GM18867 (cell line): ENCODE measurements at regions not wholly inside any gene's neighbourhood (a gene's known extent, or its start where the extent isn't known, plus 50 kb on each side); places are given as distances from the start of the nearest gene placed in this dataset.
"Not testable (repeated sequence)": the region's sequence is repeated elsewhere in the genome, so short reads cannot be mapped to it uniquely, and the experiment has no call there.

Source experiments
- ATAC-seq: cut with Tn5 transposase; IDR thresholded peaks from one replicate; pipeline ENCODE4 v1.9.1; 2021; ENCODE audit warnings: mild to moderate bottlenecking, moderate library complexity; ENCODE audit not compliant: unreplicated experiment

DNA sequence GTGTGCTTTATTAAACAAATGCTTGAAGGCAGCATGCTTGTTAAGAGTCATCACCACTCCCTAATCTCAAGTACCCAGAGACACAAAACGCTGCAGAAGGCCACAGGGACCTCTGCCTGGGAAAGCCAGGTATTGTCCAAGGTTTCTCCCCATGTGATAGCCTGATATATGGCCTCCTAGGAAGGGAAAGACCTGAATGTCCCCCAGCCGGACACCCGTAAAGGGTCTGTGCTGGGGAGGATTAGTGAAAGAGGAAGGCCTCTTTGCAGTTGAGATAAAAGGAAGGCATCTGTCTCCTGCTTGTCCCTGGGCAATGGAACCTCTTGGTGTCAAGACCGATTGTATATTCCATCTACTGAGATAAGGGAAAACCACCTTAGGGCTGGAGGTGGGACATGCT is 159.7 kb downstream of the ADRA2C start:
- not testable (repeated sequence) for ATAC-seq

DNA sequence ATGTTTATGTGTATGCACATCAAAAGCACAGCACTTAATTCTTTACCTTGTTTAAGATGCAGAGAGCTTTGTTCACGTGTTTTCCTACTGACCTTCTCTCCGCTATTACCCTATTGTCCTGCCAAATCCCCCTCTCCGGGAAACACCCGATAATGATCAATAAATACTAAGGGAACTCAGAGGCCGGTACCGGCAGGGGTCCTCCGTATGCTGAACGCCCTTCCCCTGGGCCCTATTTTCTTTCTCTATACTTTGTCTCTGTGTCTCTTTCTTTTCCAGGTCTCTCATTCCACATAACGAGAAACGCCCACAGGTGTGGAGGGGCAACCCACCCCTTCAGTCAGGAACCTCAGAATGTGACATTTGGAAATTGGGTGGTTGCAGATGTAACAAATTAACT is 160.1 kb downstream of the ADRA2C start:
- not testable (repeated sequence) for ATAC-seq

DNA sequence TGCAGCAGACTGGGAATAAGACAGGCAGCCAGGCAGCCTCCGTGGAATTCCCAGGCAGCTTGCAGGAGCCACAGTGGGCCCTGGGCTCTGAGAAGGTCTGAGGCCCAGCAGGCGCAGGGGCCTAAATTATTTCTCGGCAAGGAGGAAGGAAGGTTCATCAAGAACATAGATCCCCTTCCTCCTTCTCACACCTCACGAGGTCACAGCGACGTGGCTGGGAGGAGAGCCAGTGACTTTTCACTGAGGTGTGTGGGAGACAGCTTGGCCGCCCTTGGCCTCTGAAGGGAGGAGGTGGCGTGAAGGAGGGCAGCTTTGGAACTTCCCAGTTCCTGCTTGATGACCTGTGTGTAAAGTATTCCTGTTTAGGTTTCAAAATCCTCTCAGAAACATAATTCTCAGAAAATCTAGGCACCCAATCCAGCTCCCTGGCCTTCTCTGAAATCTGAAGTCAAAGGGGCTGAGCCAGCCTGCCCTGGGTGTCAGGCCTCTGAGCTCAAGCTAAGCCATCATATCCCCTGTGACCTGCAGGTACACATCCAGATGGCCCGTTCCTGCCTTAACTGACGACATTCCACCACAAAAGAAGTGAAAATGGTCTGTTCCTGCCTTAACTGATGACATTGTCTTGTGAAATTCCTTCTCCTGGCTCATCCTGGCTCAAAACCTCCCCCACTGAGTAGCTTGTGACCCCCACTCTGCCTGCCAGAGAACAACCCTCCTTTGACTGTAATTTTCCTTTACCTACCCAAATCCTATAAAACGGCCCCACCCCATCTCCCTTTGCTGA is 161.0 kb downstream of the ADRA2C start:
- ATAC-seq: not testable (repeated sequence)

DNA sequence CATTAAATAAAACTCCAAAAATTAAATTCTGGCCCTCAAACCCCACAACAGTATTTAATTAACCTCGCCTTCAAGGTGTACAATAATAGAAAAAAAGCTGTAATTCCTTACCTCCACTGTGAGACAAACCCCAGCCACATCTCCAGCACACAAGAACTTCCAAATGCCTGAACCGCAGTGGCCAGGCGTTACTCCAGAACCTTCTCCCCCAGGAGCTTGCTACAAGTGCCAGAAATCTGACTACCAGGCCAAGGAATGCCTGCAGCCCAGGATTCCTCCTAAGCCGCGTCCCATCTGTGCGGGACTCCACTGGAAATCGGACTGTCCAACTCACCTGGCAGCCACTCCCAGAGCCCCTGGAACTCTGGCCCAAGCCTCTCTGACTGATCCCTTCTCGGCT is 163.2 kb downstream of the ADRA2C start:
- ATAC-seq: not testable (repeated sequence)

DNA sequence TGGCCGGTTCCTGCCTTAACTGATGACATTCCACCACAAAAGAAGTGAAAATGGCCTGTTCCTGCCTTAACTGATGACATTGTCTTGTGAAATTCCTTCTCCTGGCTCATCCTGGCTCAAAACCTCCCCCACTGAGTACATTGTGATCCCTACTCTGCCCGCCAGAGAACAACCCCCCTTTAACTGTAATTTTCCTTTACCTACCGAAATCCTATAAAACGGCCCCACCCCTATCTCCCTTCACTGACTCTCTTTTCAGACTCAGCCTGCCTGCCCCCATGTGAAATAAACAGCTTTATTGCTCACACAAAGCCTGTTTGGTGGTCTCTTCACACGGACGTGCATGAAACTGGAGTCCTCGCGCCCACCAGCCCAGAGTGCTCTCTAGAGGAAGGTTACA is 166.5 kb downstream of the ADRA2C start:
- ATAC-seq: not testable (repeated sequence)

DNA sequence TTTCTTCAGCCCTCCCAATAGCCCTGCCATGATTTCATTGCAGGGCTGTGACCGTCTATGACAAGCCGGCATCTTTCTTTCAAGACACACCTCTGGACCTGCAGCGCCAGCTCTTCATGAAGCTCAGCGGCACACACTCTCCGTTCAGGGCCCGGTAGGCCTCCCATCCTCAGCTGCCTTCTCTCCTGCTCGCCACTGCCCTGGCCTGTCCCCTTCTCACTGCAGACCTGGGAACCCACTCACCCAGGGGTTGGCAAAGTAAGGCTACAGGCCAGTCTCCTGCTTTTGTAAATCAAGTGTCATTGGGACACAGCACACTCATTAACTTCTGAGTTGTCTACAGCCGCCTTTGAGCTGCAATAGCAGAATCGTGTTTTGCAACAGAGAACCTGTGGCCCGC is 169.2 kb downstream of the ADRA2C start:
- ATAC-seq: not testable (repeated sequence)

DNA sequence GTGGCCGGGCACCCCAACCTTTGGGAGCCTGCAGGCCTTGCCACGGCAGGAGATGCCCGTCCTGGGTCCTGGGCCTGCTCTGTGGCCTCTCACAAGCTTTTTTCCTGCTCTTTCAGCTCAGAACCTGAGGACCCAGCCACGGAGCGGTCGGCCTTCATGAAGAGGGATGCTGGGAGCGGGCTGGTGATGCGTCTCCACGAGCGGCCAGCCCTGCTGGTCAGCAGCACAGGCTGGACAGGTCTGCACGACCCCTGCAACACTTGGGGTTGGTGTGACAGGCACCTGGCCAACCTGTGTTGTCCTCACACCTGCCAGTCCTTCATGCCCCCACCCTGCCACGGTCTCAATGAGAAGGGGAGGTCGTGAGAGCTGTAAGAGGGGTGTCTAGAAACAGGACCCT is 170.0 kb downstream of the ADRA2C start:
- no peak for ATAC-seq

DNA sequence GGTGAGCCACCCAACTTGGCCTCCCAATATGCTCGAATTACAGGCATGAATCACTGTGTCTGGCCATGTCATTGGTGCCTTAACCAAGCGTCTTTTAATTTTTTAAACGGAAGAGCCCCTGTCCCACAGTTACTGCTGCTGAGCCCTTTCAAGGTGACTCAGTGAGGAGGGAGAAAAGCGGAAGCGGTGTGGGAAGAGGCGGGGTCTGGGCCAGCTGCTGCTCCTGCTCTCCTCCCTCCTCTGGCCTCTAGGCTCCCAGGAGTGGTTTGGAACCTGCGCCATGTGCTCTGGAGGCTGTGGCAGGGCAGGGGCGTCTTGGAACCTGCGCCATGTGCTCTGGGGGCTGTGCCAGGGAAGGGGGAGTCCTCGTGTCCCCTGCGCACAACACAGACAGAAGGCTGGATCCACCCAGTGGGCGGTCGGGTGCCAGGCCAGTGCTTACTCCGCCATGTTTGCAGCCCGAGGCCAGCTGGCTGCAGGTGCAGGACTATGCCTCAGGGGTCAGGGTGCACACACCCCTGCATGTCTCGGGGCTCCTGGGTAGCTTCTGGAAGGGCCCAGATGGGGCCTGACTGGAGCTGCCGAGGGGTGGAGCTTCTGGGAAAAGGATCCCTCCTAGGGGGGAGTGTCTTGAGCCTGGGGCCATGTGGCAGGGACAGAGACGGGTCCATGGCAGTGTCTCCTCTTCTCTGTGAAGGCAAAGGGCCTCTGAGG is 171.8 kb downstream of the ADRA2C start:
- not testable (repeated sequence) for ATAC-seq

DNA sequence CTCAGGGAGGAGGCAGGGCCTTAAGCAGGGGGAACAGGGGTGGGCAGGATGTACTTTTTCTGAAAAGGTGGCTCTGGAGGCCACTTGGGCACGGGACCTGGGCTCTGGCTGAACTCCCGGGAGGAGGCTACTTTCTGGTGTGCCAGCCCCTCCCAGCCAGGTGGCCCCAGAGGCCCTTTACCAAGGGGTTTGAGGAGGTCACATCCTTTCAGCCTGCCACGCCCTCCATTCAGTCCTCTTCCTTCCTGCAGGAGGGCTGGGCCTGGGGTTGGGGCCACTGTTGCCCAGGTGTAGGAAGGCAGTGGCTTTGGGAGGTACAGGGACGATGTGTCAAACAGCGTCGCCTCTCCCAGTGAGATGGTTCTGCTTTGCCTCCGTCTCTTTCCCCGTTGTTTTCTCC is 172.5 kb downstream of the ADRA2C start:
- ATAC-seq: not testable (repeated sequence)

DNA sequence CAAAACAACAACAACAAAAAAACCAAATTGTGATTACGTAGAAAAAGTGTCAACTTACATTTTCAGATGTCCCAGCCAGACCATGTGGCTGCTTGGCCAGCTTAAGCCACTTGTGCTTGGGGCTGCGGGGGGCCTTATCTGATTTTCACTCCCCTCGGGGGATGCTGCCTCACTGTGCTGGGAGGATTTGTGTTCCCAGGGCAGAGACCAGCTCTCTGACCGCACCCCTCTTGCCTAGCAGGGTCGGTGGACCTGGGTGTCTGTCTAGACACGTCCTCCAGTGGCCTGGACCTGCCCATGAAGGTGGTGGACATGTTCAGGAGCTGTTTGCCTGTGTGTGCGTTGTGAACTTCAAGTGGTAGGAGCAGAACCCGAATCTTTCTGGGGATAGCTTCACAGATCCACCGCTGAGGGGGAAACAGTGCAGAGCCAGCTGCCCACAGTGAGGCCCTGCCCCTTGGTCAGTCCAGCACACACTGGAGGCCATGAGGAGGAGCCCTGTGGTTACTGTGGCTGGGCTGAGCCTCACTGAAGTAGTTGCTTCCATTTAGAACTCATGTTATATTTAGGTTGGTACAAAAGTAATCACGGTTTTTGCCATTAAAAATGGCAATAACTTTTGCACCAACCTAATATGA is 173.9 kb downstream of the ADRA2C start:
- not testable (repeated sequence) for ATAC-seq

DNA sequence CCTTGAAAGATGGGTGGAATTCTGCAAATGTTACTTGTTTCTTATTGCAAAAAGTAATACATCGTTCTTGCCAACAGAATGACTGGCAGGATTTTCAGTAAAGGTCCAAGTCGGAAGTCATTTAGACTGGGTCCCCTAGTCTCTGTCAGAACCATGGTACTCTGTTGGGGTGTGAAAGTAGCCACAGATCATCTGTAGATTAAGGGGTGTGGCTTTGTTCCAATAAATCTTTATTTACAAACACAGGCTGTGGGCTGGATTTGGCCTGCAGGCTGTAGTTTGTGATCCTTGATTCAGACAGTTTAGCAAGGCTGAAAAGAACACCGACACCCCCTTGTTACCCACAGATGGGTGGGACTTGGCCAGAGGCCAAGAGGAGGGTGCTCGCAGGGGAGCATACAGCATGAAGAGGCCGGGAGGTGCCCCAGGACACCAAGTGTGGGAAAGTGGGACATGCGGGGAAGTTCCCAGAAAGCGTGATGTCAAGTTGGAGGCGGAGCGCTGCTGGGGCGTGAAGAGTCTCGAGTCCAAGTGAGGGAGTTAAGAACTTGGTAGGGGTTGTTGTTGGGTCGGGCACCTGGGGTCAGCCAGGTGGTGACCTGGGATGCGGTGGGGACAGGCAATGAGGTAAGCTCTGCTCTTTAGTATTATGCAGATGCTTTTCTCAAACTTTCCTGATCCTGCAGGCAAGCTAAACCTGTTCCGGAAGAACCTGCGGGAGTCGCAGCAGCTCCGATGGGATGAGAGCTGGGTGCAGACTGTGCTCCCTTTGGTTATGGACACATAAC is 175.7 kb downstream of the ADRA2C start:
- ATAC-seq: not testable (repeated sequence)

DNA sequence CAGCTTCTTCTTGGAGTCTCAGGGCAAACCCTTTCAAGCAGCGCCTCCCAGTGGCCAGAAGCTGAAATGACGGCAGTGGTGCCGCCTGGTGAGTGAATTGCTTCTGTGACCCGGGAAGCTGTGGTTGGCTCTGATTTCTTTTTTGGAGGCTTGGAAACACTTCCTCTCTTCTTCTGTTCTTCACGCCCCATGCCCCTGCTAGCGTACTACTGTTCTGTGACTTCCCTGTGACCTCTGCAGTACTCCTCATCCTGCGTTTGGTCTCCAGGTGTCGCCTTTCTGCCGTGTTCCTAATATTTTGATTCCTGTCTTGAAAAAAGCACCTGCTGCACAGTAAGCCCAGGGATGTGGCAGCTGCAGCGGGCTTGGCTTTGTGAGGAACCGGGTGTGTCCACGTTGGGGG is 176.4 kb downstream of the ADRA2C start:
- not testable (repeated sequence) for ATAC-seq

DNA sequence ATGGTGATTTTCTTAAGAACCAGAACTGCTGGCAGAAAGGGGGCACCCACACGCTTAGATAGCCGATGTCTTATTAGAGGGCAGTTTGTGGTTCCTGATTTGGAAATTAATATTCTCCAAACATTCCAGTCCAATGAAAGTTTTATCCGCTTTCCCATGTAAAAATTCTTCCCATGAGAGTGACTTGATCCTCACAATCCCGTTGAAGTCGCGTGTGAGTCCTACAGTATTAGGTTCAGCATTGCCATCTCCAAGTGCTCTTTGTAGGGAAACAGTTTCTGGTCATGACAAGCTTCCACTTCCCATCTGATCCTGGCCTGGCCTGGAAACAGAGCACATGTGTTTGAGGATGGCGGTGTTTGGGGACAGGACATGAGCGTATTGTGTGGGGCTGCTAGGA is 176.9 kb downstream of the ADRA2C start:
- ATAC-seq: not testable (repeated sequence)

DNA sequence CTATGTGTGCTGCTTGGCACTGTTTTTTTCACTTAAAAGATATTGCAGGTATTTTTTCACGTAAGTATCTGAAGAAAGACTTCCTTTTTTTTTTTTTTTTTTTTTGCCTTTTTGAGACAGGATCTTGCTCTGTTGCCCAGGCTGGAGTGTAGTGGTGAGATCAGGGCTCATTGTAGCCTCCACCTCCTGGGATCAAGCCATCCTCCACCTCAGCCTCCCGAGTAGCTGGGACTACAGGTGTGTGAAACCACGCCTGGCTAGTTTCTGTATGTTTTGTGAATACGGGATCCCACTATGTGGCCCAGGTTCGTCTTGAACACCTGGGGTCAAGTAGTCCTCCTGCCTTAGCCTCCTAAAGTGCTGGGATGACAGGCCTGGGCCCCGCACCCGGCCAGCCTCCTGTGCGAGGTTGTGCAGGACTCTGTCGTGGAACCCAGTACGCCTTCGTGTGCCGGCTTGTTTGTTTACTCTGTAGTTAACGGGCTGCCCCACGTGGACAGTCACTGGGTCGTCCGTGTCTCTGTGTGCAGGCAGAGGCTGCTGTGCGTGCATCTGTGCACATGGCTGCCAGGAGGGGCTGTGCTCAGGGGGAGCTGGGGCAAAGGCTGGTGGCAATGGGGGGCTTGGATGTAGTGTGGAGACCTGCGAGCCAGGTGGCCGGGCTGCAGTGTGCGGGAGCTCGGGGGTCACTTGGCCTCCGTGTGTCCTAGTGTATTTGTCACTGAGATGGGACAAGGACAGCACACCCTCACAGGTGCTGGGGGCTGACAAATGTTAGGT is 179.5 kb downstream of the ADRA2C start:
- ATAC-seq: no peak

DNA sequence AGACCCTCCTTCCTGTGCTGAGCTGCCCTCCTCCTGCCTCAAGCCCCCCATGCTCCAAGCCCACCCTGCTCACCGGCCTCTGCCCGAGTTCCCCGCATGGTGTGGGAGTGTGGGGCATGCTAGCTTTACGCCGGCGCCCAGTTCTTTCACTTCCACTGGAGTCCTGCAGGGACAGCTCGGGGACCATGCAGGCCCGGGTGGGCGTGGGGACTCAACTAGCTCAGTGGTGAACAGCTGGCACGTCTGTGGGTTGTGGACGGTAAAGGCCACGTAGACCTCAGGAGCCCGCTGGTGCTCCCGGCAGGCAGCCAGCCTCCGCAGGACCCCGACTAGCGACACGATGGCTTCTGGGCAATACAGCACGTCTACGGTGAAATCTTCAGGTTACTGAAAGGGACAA is 180.4 kb downstream of the ADRA2C start:
- not testable (repeated sequence) for ATAC-seq

DNA sequence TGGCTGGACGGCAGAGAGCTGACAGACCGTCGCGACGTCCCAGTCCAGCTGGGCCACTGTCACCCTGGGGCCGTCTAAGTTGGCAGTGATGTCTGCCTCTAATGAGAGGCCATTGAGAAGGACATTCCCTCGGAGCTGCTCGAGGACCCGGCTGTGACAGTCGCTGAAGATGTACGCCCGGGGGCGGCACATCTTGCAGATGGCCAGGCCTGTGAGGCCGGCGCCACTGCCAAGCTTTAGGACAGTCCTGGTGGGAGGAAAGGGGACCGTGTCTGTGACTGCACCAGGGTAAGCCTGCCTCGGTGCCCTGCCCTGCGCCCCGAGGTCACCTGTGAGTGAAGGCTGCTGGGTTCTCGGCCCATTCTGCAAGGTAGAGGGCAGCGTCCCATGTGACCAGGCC is 181.6 kb downstream of the ADRA2C start:
- ATAC-seq: not testable (repeated sequence)

DNA sequence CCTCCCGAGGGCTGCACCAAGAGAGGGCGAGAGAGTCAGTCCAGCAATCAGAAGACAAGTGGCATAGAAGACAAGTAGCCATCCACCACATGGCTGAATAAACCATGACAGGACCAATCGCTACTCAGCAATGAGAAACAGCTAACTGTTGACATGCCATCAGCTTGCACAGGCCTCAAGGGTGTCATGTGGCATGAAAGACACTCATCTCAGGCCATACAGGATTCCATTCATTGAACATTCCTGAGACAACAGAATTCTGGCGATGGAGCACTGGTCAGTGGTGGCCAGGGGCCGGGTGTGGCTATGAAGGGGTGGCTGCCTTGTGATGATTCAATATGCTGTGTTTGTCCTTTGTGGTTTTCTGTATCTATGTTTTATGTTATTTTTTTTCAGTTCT is 182.0 kb downstream of the ADRA2C start:
- not testable (repeated sequence) for ATAC-seq

DNA sequence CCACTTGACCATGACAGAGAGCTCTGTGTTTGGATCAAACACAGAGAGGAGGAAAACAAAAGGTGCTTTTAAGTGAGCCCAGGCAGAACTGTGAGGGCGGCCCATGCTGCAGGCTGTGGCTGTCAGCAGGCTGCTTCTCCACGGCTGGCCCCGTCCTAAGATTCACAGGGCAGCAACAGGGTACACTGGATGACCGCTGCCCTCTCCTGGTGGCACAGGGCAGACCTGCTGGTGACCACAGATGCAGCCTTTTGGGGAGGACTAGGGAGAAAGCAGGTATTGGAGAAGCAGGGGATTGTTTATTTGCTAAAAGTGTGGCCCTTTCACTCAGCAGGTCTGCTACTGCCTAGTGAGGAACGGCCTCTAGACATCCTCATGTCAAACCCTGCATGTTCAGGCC is 183.7 kb downstream of the ADRA2C start:
- not testable (repeated sequence) for ATAC-seq

DNA sequence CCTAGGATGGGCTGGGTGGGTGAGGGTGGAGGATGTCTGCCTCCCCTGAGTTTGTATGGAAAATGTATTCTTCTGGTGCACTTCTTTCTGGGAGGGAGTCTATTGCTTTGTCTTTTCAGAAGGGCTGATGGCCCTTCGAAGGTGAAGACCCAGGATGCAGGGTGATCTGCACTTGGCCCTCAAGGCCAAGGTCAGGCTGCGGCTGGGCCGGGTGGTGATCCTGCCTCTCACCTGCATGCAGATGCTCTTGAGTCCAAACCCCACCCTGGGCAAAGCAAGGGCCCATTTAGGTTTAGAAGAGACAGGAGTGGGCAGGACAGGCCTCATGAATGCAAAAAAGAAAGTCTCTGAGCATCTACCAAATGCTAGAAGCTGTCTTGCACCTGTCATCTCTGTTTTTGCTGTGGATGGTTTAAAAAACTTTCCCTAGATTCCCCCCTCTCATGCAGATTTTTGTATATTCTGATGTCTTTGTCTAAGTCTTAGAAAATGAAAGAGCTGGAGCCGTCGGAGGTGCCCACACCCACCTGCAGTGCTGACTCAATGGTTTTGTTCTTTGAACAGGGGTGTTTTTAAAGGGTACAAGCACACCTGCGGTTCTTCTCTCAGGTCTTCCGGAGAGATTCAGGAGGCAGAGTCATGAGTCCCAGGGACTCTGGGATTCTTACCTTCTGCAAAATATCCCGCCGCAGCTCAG is 186.4 kb downstream of the ADRA2C start:
- ATAC-seq: not testable (repeated sequence)

DNA sequence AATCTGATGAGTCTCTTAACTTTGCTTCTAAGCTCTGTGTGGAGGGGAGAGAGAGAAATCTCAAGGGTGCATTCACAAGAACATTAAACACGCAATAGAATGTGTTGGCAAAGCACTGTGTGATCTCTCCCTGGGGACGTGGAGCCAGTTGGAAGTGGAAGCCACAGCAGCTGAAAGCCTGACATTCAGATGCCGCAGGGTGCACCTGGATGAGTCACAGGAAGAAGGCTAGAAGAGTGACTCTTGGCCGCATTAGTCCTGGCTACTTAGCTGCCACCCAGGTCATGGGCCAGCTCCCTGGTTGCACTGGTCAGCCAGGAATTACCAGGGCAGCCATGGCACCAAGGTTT is 186.9 kb downstream of the ADRA2C start:
- ATAC-seq: not testable (repeated sequence)
